ENCODE measurements at regions not wholly inside any gene's neighbourhood (a gene's known extent, or its start where the extent isn't known, plus 50 kb on each side); places are given as distances from the start of the nearest gene placed in this dataset.

GRCh38 chr1:188050250-188050649 lies 1221.5 kb downstream of the PLA2G4A start:
- no peak for DNase-seq (ENCODE audit: low spot score)

GRCh38 chr1:188056011-188056410 lies 1227.3 kb downstream of the PLA2G4A start:
- no peak for DNase-seq (ENCODE audit: low spot score)

- no peak for DNase-seq (ENCODE audit: low spot score)
Measured at GRCh38 chr1:188058801-188059200, 1230.1 kb downstream of the PLA2G4A start.

GRCh38 chr1:188061881-188062280 lies 1233.1 kb downstream of the PLA2G4A start:
- DNase-seq (ENCODE audit: low spot score), result no peak

GRCh38 chr1:188062456-188062855 lies 1233.7 kb downstream of the PLA2G4A start:
- DNase-seq (ENCODE audit: low spot score), result no peak

- no peak for DNase-seq (ENCODE audit: low spot score)
Measured at GRCh38 chr1:188065917-188066316, 1237.2 kb downstream of the PLA2G4A start.

- no peak for DNase-seq (ENCODE audit: low spot score)
Measured at GRCh38 chr1:188070848-188071247, 1242.1 kb downstream of the PLA2G4A start.

GRCh38 chr1:188089015-188089414 lies 1260.3 kb downstream of the PLA2G4A start:
- DNase-seq (ENCODE audit: low spot score), result no peak

GRCh38 chr1:188089461-188089860 lies 1260.7 kb downstream of the PLA2G4A start:
- DNase-seq (ENCODE audit: low spot score), result no peak

GRCh38 chr1:188096521-188096920 lies 1267.8 kb downstream of the PLA2G4A start:
- DNase-seq (ENCODE audit: low spot score), result no peak

GRCh38 chr1:188117436-188117835 lies 1288.7 kb downstream of the PLA2G4A start:
- no peak for DNase-seq (ENCODE audit: low spot score)

- DNase-seq (ENCODE audit: low spot score), result no peak
Measured at GRCh38 chr1:188122646-188123045, 1293.9 kb downstream of the PLA2G4A start.

GRCh38 chr1:188127507-188127906 lies 1298.8 kb downstream of the PLA2G4A start:
- DNase-seq (ENCODE audit: low spot score), result no peak

- no peak for DNase-seq (ENCODE audit: low spot score)
Measured at GRCh38 chr1:188128761-188129160, 1300.0 kb downstream of the PLA2G4A start.

- DNase-seq (ENCODE audit: low spot score), result no peak
Measured at GRCh38 chr1:188129856-188130838, 1301.4 kb downstream of the PLA2G4A start.

GRCh38 chr1:188137221-188137620 lies 1308.5 kb downstream of the PLA2G4A start:
- no peak for DNase-seq (ENCODE audit: low spot score)

GRCh38 chr1:188140958-188141357 lies 1312.2 kb downstream of the PLA2G4A start:
- no peak for DNase-seq (ENCODE audit: low spot score)

GRCh38 chr1:188154196-188154595 lies 1325.4 kb downstream of the PLA2G4A start:
- DNase-seq (ENCODE audit: low spot score), result no peak

- no peak for DNase-seq (ENCODE audit: low spot score)
Measured at GRCh38 chr1:188154761-188155160, 1326.0 kb downstream of the PLA2G4A start.

- no peak for DNase-seq (ENCODE audit: low spot score)
Measured at GRCh38 chr1:188155261-188155660, 1326.5 kb downstream of the PLA2G4A start.

- DNase-seq (ENCODE audit: low spot score), result no peak
Measured at GRCh38 chr1:188164459-188164858, 1335.7 kb downstream of the PLA2G4A start.

GRCh38 chr1:188166654-188167053 lies 1337.9 kb downstream of the PLA2G4A start:
- DNase-seq (ENCODE audit: low spot score), result no peak

- no peak for DNase-seq (ENCODE audit: low spot score)
Measured at GRCh38 chr1:188169971-188170370, 1341.2 kb downstream of the PLA2G4A start.

GRCh38 chr1:188170411-188170810 lies 1341.7 kb downstream of the PLA2G4A start:
- DNase-seq (ENCODE audit: low spot score), result no peak
